HG03097 (cell line): ENCODE measurements at regions not wholly inside any gene's neighbourhood (a gene's known extent, or its start where the extent isn't known, plus 50 kb on each side); places are given as distances from the start of the nearest gene placed in this dataset.
"Not testable (repeated sequence)": the region's sequence is repeated elsewhere in the genome, so short reads cannot be mapped to it uniquely, and the experiment has no call there.

Experiments
- ATAC-seq: cut with Tn5 transposase; IDR thresholded peaks from one replicate; pipeline ENCODE4 v1.9.1; 2021; ENCODE audit not compliant: unreplicated experiment, low FRiP score

DNA sequence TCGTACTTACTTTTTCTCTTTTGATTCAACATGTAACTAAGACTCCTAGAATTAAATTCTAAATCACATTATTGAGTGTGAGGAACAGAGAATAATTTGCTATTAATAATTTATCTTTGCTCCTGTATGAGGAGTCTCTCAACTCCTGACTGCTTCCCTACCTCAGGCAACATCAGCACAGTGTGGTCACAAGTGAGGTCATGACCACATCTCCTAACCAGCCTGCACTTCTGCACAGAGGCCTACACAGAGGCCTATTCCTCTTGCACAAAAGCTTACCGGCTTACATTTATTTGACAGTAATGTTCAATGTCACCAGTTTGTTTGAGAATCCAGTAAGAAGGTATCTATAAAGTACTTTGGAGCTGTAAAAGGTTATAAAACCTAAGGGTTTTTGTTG is 637.4 kb upstream of the MARCKS start:
- no peak for ATAC-seq

DNA sequence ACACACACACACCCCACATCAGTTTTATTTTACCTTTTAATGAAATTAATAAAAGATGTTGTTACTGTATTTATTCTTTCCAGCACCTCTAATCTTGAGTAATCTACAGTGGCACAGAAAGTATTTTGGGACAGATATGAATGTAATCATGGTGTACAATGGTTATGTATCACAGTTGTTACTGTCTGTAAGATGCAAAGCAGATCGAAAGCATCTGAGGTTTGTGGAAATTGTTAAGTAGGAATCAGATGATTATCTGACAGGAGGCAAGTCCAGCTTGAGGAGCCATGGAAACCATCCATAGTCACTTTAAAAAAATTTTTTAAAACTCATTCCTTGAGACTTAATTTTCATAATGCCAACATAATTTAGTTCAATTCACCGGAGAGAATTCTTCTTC is 636.3 kb upstream of the MARCKS start:
- ATAC-seq = no peak

DNA sequence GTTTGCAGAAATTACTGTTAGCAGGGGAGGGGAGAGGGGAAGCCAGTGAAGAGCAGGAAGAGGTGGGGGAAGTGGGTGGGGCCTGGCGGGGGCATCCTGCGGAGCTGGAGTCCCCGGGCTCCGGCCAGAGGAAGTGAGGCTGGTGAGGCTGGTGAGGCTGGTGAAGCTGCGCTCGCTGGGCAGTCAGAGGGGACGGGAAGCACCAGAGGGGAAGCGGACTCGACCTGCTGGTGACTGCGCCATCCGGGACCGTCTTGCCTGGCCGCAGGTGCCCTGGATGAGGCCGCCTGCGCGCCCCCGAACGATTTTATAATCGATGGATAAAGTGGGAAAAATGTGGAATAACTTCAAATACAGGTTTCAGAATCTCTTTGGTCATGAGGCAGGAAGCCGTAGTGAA is 635.3 kb upstream of the MARCKS start:
- ATAC-seq = no peak

DNA sequence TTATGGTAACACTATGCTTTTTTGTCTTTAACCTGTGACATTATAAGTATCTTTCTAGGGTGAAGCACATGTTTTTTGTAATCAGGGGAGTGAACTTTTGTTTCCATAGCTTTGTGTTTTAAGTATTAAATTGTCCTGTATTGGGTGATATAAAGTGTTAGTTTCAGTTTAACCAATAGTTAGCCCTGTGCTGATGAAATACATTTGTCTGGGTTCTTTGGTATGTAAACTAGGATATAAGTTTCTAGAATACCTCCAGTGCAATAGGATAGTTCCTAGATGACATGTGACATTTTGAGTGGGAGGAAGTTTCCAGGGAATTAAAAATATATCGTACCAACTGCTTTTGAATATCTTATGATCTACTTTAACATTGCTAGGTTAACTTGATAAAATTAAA is 611.0 kb upstream of the MARCKS start:
- no peak for ATAC-seq

DNA sequence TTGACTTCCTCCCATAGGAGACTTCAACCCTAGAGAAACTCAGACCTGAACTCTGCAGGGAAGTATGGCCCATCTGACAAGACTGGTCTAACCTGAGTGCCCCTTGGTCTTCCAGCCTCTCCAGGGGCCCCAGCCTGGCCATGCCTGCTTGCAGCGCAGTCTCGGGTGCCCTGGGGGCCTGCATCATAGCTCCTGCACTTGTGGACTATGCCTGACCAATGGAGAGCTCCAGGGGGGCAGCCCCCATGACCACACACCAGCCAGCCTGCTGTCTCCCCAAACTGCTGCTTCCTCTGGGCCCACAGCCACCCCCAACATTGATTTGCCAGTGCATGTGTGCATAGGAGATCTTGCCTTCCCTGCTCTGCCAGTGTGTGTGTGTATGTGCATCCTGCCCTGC is 608.6 kb upstream of the MARCKS start:
- no peak for ATAC-seq

DNA sequence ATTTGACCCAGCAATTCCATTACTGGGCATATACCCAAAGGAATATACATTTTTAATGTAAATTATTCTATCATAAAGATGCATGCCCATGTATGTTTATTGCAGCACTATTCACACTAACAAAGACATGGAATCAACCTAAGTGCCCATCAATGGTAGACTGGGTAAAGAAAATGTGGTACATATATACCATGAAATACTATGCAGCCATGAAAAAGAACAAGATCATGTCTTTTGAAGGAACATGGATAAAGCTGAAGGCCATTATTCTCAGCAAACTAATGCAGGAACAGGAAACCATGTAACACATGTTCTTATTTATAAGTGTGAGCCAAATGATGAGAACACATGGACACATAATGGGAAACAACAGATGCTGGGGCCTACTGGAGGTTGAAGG is 603.0 kb upstream of the MARCKS start:
- ATAC-seq = not testable (repeated sequence)

DNA sequence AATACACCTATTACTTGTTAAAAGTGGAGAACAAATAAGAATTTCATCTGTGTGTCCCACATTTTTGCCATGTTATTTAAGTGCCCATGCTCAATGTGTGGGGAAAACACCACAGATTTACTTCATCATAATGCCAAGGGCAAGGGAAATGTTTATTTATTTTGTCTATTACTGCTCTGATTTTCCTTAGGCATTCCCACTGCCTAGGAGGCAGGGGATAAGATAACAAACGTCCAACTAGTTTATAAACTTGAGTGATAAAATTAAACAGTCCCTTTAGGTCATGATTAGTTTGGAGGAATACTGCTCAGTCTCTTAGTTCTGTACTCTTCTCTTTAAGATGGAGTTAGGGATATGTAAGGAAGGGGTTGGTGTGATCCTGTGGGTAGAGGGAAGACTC is 598.4 kb upstream of the MARCKS start:
- ATAC-seq = no peak

DNA sequence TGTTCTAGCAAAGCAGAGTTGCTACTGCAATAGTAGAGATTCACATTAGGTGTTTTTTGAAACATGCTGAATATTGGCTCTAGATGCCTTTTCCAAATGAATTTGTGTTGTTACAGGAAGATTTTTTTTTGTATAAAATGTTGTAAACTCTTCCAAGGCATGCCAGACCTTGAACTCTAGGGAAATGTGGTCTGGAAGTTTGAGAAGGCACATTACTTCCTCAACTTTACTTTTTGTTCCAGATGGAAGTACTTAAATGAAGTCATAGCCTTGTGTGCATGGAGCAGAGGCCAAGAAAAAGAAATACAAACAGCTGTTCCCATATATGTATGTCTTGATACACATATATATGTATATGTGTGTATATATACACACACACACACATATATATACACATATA is 585.7 kb upstream of the MARCKS start:
- no peak for ATAC-seq

DNA sequence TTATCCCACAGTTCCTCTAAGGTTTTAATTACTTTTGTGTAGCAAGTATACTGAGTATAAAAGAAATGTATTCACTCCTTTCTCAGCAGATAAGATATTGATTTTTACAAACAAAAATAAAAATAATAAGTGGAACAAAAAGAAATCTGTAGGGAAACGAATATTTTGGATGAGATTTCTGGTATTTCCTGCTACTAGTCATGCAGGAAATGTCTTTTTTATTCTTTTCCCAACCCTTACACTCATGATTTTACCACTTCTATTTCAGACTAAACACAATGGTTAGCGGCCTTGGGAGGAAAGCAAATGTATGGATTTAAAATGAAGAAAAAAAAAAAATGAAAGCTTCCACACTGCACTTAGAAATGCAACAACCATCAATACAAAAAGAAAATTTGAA is 580.5 kb upstream of the MARCKS start:
- ATAC-seq = no peak

DNA sequence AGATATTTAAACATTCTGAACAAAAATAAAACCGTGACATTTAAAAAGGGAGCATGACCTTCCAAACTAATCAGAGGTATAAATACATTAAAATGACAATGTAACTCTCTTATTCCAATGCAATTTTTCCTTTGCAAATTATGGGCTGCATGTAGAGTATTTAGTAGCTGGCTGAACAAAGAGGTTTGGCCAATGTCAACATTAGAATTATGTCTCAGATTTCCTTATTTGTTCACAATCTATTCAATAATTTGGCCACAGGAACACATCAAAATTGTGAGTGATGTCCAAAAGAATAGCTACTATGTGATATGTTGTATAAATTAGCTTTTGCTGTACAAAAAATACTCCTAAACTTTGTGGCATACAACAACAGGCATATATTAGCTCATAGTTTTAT is 580.0 kb upstream of the MARCKS start:
- ATAC-seq = no peak

DNA sequence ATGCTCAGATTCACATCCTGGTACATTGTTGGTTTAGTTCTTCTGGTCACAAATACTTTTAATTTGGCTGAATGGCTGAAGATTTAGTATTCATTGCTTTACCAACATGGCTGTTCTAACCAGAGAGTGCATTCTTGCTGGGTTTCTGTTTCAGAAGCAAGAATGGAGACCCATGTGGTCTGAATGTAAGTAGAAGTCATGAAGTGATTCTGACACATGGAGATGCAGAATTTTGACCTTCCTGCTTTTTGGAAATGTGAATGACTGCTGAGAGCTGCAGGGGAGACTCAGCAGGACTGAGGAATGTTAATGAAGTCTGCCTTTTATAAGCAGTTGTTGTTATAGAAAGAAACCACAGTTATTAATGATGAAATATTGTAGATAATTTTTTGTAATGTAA is 576.1 kb upstream of the MARCKS start:
- no peak for ATAC-seq

DNA sequence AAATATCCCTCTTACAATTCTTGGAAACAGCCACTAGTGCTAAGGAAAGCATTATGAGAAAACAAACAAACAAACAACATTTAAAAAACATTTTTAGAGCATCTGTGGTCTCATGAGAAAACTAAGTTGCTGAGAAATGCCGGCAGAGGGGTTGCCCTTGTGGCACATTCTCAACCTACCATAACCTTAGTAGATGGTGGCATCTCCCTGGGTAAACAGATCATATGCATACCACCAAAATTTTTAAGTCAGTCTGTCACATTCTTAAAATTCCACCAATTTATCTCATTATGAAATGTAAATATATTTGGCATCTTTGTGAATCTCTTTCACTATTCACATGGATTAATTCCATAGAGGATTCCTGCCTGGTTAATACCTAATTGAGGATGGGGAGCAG is 575.7 kb upstream of the MARCKS start:
- ATAC-seq = no peak

DNA sequence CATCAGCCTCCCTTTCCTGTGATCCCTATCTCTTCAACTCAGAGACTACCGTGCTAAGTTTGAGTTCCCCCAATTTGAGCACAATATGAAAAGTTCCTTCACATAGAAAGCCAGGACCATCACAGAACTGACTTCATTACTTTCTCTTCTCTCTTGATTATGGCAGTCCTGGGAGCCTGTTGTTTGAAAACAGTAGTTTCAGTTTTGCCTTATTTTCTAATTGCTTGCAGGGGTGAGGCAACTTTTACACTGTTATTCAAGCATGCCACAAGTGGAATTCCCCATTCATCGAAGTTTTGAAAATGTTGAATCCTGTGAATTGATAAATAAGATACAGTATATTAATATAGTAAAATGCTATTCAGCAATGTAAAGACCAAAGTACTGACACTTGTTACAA is 569.7 kb upstream of the MARCKS start:
- ATAC-seq = no peak

DNA sequence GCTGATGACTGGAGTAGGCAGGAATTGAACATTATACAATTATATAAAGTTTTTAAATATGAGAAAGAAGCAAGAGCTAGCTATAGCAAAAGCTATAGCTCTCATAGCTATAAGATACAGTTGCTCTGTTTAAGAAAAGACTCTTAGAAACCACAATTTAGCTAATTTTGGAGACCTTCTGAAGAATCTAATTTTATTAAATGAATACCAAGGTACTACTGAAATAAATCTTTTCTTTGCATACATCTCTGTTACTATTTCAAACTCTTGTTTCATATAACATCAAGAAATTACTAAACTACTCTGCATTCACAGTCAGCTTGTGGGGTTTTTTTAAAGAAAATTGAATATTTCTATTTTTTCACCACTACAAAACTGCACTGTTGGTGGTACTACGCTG is 568.7 kb upstream of the MARCKS start:
- ATAC-seq = no peak

DNA sequence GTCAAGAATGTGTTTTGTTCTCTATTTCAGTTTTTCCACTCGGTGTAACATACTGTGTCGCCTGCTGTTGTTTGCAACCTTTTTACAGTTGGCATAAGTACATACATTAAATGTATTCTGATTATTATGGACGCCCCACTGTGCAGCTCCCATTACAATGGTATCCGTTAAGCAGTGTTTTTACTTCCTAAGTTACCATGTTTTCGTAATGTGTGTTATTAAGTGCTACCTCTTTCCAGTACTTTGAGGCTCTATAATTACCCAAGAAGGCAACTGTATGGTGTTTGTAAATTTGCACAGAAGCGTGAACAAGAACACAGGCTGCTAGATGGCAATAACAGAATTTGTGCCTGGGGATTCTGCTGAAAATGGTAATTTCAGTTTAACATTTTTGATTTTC is 568.0 kb upstream of the MARCKS start:
- ATAC-seq = no peak

DNA sequence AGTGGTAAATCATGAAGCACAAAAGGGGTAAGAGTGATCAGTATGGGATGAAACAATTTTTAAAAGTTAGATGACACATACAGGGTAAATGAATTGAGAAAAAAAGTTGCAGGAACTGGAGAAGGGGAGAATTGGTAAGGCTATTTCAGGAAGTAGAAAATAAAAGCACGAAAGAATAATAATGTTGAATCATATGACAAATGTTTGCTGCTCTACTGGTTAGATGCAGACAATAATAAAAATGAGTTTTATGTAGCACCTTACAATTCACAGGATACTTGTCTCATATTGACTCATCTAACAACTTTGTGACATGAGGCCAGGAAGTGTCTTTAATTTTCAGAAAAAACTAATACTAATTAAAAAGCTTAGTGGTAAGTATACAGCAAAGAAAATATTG is 566.5 kb upstream of the MARCKS start:
- ATAC-seq = no peak

DNA sequence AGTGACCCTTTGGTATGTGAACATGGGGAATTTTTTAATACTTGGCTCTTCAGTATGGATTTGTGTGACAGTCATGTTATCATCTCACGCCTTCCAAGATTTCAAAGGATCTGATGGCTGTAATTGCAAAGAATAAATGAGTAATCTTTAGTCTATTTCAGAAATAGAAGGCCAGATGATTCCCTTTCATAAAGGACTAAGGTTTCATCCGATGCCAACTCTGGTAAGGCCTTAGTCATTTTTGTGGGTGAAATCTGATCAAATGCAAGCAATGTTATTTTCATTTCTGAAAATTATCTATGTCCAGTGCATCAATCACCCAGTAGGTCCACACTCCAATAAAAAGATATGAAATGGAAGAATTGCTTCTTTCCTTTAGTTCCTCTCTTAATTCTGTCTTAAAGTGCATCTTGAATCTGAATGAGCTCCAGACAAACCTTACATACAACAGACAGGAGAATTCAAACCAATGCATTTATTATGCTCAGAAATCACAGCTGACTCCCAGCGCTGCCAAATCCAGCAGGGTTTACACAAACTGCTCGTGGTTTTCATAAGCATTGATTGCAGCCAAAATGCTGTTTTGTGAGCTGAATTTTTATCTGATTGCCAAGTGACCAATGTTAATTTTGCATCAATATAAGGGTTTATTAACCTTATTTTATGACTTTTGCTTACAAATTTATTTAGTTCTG is 565.2 kb upstream of the MARCKS start:
- ATAC-seq = no peak

DNA sequence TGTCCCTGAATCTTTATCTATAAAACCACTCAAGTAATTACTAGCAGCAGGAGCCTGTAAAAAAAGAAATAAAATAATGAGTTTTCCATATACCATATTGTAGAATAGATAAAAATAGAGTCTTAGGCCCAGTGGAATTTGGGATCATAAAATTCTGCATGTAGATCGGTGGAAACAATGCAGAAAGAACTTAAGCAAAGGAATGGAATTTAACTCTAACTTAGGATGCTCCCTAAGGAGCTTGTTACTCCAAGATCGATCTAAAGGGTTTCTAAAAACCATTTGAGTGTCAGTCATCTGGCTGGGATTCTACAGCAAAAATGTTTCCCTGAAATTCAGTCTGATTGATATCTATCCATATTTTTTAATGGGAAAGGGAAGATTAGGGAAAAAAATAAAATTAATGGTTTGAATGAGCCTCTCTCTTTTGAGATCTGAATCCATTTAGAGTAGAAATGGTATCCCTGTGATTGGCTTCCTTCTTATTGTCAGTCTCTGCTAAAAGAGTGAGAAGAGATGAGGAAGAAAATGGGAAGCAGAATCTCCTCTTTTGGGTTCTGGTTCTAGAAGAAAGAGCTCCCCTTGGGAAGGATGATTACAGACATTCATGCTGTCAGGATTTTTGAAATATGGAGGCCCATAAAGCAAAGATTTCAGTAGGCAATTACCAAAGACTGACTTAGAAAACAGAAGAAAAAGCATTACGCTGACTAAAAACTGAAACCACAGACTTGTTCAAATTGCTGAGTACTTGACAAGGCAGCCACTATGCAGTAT is 564.3 kb upstream of the MARCKS start:
- peak; percentile 77 for ATAC-seq

DNA sequence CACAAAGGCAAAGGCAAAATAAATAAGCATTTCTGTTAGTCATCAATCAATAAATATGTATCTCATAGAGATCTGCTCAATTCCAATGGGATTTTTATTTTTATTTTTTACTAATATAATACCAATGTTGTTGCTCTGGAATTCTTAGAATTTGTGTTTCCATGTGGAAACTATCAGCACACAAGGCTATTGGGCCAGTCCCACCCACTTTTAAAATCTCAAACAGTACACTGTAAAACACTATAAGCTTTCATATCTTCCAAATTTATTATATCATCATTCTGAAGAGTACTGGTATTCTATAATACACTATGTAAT is 563.8 kb upstream of the MARCKS start:
- no peak for ATAC-seq

DNA sequence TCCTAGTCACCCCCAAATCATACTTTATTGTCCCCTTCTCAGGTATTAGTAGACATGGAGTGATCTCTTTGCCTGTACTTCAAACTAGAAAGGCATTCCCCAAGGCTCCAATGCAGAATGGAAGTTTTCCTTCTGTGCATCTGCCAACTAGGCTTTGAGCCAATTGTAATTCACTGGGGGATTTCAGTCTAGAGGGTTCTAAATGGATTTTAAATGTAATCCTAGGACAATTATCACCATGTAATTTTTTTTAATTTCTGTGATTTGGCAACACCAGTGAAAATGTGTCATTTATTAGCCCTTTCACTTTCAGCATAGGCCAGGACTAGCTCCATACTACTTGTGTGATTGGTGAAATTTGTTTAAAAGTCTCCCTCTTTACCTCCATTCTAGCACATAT is 557.6 kb upstream of the MARCKS start:
- ATAC-seq = no peak

DNA sequence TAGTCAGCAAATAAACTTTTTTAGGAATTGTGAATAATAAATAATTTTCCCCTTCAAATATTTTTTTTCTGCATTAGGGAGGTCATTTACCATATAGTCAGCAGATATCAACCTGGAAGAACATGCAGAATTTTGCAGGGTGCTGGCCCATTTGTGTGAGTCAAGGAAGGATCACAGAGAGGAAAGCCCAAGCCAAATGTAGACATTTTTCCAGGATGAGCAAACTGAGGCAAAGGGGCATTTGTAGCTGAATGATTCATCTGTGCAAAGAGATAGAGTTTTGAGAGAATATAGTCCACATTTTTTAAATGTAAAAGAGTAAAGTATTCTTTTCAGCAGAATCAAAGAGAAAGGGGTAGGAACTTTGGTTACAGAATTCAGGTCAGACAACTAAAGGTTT is 555.5 kb upstream of the MARCKS start:
- ATAC-seq = no peak

DNA sequence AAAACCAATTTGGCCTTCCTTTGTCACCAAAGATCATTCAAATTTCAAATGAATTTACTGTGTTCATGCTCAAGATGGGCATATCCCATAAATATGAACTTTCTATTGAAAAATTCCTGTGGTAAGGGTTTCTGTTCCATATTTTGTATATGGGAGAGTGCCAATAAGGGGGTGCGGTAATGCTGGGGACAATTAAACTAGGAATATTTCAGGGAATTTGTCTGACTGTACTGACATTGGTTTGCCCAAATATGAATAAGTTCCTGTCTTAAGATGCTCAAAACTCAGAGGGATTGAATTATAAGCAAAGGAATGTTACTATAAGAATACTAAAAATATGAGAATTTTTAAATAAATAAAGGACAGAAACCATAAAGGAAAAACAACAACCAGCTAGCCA is 553.0 kb upstream of the MARCKS start:
- no peak for ATAC-seq
